GM18861 (cell line): ENCODE measurements at regions not wholly inside any gene's neighbourhood (a gene's known extent, or its start where the extent isn't known, plus 50 kb on each side); places are given as distances from the start of the nearest gene placed in this dataset.
A peak's percentile ranks its signal among the peaks of the same experiment; 100 is the strongest.

Source experiments
- ATAC-seq: cut with Tn5 transposase; IDR thresholded peaks from one replicate; pipeline ENCODE4 v1.9.1; 2021; ENCODE audit not compliant: unreplicated experiment

- no peak for ATAC-seq
Measured at GRCh38 chr4:35125995-35126712, 1118.2 kb downstream of the ARAP2 start.

- no peak for ATAC-seq
Measured at GRCh38 chr4:35138449-35138848, 1105.9 kb downstream of the ARAP2 start.

GRCh38 chr4:35147761-35148160, 1096.6 kb downstream of the ARAP2 start:
- no peak for ATAC-seq

GRCh38 chr4:35151816-35152572, 1092.3 kb downstream of the ARAP2 start:
- no peak for ATAC-seq

- ATAC-seq, result no peak
Measured at GRCh38 chr4:35163168-35163567, 1081.1 kb downstream of the ARAP2 start.

GRCh38 chr4:35164063-35164462, 1080.3 kb downstream of the ARAP2 start:
- ATAC-seq, result peak; percentile 73

- ATAC-seq, result no peak
Measured at GRCh38 chr4:35166466-35166865, 1077.8 kb downstream of the ARAP2 start.

- ATAC-seq, result no peak
Measured at GRCh38 chr4:35167385-35167784, 1076.9 kb downstream of the ARAP2 start.

GRCh38 chr4:35175487-35175886, 1068.8 kb downstream of the ARAP2 start:
- ATAC-seq, result no peak

- ATAC-seq, result no peak
Measured at GRCh38 chr4:35175894-35176293, 1068.4 kb downstream of the ARAP2 start.

GRCh38 chr4:35182451-35182850, 1061.9 kb downstream of the ARAP2 start:
- no peak for ATAC-seq

GRCh38 chr4:35189988-35190613, 1054.2 kb downstream of the ARAP2 start:
- no peak for ATAC-seq

GRCh38 chr4:35201403-35201802, 1042.9 kb downstream of the ARAP2 start:
- no peak for ATAC-seq

- ATAC-seq, result no peak
Measured at GRCh38 chr4:35216636-35217035, 1027.7 kb downstream of the ARAP2 start.

GRCh38 chr4:35217331-35217730, 1027.0 kb downstream of the ARAP2 start:
- ATAC-seq, result no peak

GRCh38 chr4:35228313-35228712, 1016.0 kb downstream of the ARAP2 start:
- ATAC-seq, result no peak

GRCh38 chr4:35229021-35229420, 1015.3 kb downstream of the ARAP2 start:
- no peak for ATAC-seq

GRCh38 chr4:35237924-35238323, 1006.4 kb downstream of the ARAP2 start:
- ATAC-seq, result no peak

- ATAC-seq, result no peak
Measured at GRCh38 chr4:35238793-35239192, 1005.5 kb downstream of the ARAP2 start.

GRCh38 chr4:35246493-35246892, 997.8 kb downstream of the ARAP2 start:
- ATAC-seq, result no peak

- ATAC-seq, result no peak
Measured at GRCh38 chr4:35247047-35247446, 997.3 kb downstream of the ARAP2 start.

- ATAC-seq, result no peak
Measured at GRCh38 chr4:35250331-35250730, 994.0 kb downstream of the ARAP2 start.
